ENCODE measurements at regions not wholly inside any gene's neighbourhood (a gene's known extent, or its start where the extent isn't known, plus 50 kb on each side); places are given as distances from the start of the nearest gene placed in this dataset.

- TF ChIP-seq PBX3 (IDR thresholded peaks at IDR 0.05; ENCODE audit: insufficient replicate concordance, low read depth, low read length) = peak; percentile 46
- peak; percentile 99 for TF ChIP-seq NR2F1 (conservative IDR thresholded peaks at IDR 0.05)
- TF ChIP-seq ATF7 (IDR thresholded peaks at IDR 0.05; ENCODE audit: low read depth) = peak; percentile 76
- TF ChIP-seq EP300 (IDR thresholded peaks at IDR 0.05; ENCODE audit: borderline replicate concordance in 1 of 2, control insufficient read depth in 1 of 2, low read depth in 2 of 2, low read length in 2 of 2) = peak; percentile 81 to 83; a peak in 3 of 4 replicates
- TF ChIP-seq ESRRA (IDR thresholded peaks at IDR 0.05; ENCODE audit: low read length) = peak; percentile 61; the same call in 1 of the 2 replicates
- peak; percentile 78 for TF ChIP-seq IKZF1 (conservative IDR thresholded peaks at IDR 0.05)
- TF ChIP-seq MEF2B (IDR thresholded peaks at IDR 0.05; ENCODE audit: partially characterized antibody, poor library complexity, severe bottlenecking) = peak; percentile 46
- TF ChIP-seq SMAD1 (IDR thresholded peaks at IDR 0.05; ENCODE audit: low read depth, partially characterized antibody) = peak; percentile 44
- TF ChIP-seq TBL1XR1 (IDR thresholded peaks at IDR 0.05; ENCODE audit: low read depth, low read length) = 0 out of 2 replicates have a peak, but pooled peaks have one; percentile 22
- TF ChIP-seq DPF2 (IDR thresholded peaks at IDR 0.05) = peak; percentile 63; the same call in 1 of the 2 replicates
- TF ChIP-seq NRF1 (conservative IDR thresholded peaks at IDR 0.05; ENCODE audit: low read depth, low read length) = no peak
- TF ChIP-seq YY1 (IDR thresholded peaks at IDR 0.05; ENCODE audit: low read depth, low read length) = no peak
- peak; percentile 96 for TF ChIP-seq MTA2 (IDR thresholded peaks at IDR 0.05; ENCODE audit: low read depth)
- peak; percentile 30; the same call in 1 of the 2 replicates for TF ChIP-seq RB1 (IDR thresholded peaks at IDR 0.05; ENCODE audit: borderline replicate concordance)
- peak; percentile 34 to 45; a peak in 3 of 4 replicates for TF ChIP-seq BHLHE40 (IDR thresholded peaks at IDR 0.05; ENCODE audit: borderline replicate concordance in 1 of 2, low read depth in 2 of 2, low read length in 1 of 2)
- TF ChIP-seq GATAD2B (conservative IDR thresholded peaks at IDR 0.05; ENCODE audit: low read depth) = no peak; the same call in 1 of the 2 replicates
- peak; percentile 83 for TF ChIP-seq PKNOX1 (IDR thresholded peaks at IDR 0.05)
- no peak for TF ChIP-seq USF2 (IDR thresholded peaks at IDR 0.05; ENCODE audit: borderline replicate concordance, low read depth, low read length)
- TF ChIP-seq SMAD5 (IDR thresholded peaks at IDR 0.05; ENCODE audit: low read depth) = no peak
- TF ChIP-seq ZNF24 (IDR thresholded peaks at IDR 0.05) = 0 out of 2 replicates have a peak, but pooled peaks have one; percentile 1
- TF ChIP-seq E4F1 (IDR thresholded peaks at IDR 0.05; ENCODE audit: borderline replicate concordance, partially characterized antibody) = no peak
- no peak for TF ChIP-seq EZH2 (IDR thresholded peaks at IDR 0.05; ENCODE audit: borderline replicate concordance, control insufficient read depth, low read depth, low read length)
- TF ChIP-seq SUZ12 (IDR thresholded peaks at IDR 0.05; ENCODE audit: unreplicated experiment) = no peak
- TF ChIP-seq SIX5 (IDR thresholded peaks at IDR 0.05; ENCODE audit: low read depth, low read length, severe bottlenecking) = no peak
- no peak for TF ChIP-seq POLR2AphosphoS2 (IDR thresholded peaks at IDR 0.05; ENCODE audit: low read depth, low read length)
- no peak for TF ChIP-seq RBBP5 (conservative IDR thresholded peaks at IDR 0.05)
- no peak for TF ChIP-seq ZZZ3 (IDR thresholded peaks at IDR 0.05; ENCODE audit: control insufficient read depth, insufficient read length, low read depth)
Observed at GRCh38 chr20:6575912-6576401, 191.5 kb upstream of the BMP2 start (continued).

Data from GM12878 (cell line).